Activated T-cell treated with anti-CD3 and anti-CD28 coated beads, Interleukin-2, amount 50 U/mL, for 1 hour (primary cell): ENCODE measurements at regions not wholly inside any gene's neighbourhood (a gene's known extent, or its start where the extent isn't known, plus 50 kb on each side); places are given as distances from the start of the nearest gene placed in this dataset.

Source experiments
- DNase-seq: peaks from one replicate; pipeline ENCODE4 v3.0.0-alpha.2; 2020

- DNase-seq, result no peak
Measured at GRCh38 chr1:209421978-209422680, 161.4 kb upstream of the CAMK1G start.

- DNase-seq, result no peak
Measured at GRCh38 chr1:209425959-209426358, 157.6 kb upstream of the CAMK1G start.

- no peak for DNase-seq
Measured at GRCh38 chr1:209427277-209427676, 156.2 kb upstream of the CAMK1G start.

- no peak for DNase-seq
Measured at GRCh38 chr1:209427811-209428210, 155.7 kb upstream of the CAMK1G start.

- no peak for DNase-seq
Measured at GRCh38 chr1:209428241-209428921, 155.1 kb upstream of the CAMK1G start.

GRCh38 chr1:209429611-209430010 lies 153.9 kb upstream of the CAMK1G start:
- no peak for DNase-seq

- DNase-seq, result no peak
Measured at GRCh38 chr1:209430107-209430506, 153.4 kb upstream of the CAMK1G start.

- DNase-seq, result no peak
Measured at GRCh38 chr1:209430821-209431259, 152.7 kb upstream of the CAMK1G start.

- no peak for DNase-seq
Measured at GRCh38 chr1:209431402-209431801, 152.1 kb upstream of the CAMK1G start.

GRCh38 chr1:209431813-209432442 lies 151.6 kb upstream of the CAMK1G start:
- DNase-seq, result no peak

- no peak for DNase-seq
Measured at GRCh38 chr1:209432443-209432825, 151.1 kb upstream of the CAMK1G start.

- no peak for DNase-seq
Measured at GRCh38 chr1:209433649-209434031, 149.9 kb upstream of the CAMK1G start.

- DNase-seq, result no peak
Measured at GRCh38 chr1:209434066-209434465, 149.4 kb upstream of the CAMK1G start.

- no peak for DNase-seq
Measured at GRCh38 chr1:209434631-209435217, 148.8 kb upstream of the CAMK1G start.

- DNase-seq, result no peak
Measured at GRCh38 chr1:209435654-209436566, 147.6 kb upstream of the CAMK1G start.

- DNase-seq, result no peak
Measured at GRCh38 chr1:209439828-209440227, 143.7 kb upstream of the CAMK1G start.

- no peak for DNase-seq
Measured at GRCh38 chr1:209443361-209443931, 140.1 kb upstream of the CAMK1G start.

- DNase-seq, result no peak
Measured at GRCh38 chr1:209443975-209444651, 139.4 kb upstream of the CAMK1G start.

- no peak for DNase-seq
Measured at GRCh38 chr1:209444961-209445360, 138.6 kb upstream of the CAMK1G start.

- DNase-seq, result no peak
Measured at GRCh38 chr1:209445576-209445975, 137.9 kb upstream of the CAMK1G start.

- no peak for DNase-seq
Measured at GRCh38 chr1:209446356-209446755, 137.2 kb upstream of the CAMK1G start.
